ENCODE measurements at regions not wholly inside any gene's neighbourhood (a gene's known extent, or its start where the extent isn't known, plus 50 kb on each side); places are given as distances from the start of the nearest gene placed in this dataset.

DNA sequence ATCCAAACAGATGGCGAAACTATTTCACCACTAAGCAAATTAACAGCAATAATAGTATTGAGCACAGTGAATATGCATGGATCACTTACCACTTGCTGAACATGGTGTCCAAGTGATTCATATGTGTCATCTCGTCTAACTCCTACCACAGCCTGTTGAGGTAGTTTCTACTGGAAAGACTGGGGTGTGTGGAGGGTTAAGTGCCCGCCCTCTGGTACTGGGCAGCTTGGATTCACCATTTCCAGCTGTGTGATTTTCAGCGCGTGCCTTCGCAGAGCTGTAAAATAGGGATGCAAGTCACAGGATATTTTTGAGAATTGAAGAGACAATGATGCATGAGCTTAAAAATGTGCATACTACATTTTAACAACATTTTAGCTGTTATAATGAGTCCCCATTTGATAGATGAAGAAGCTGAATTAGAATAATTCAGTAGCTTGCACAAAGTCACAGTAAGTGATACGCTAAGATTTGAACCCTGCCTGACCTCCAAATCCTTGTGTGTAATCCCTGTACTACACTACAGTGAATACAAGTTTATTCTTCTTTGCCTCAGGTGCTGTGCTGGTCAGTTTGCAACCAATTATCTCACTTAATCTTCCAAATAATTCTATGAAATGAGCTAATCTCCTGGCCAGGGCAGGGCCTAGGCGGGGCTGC lies 75.2 kb upstream of the SIX2 start (continued):
- no peak for TF ChIP-seq FOSL2 (IDR thresholded peaks at IDR 0.05)
- TF ChIP-seq FOSL2 (CRISPR knock-in tag; IDR thresholded peaks at IDR 0.05), result no peak

DNA sequence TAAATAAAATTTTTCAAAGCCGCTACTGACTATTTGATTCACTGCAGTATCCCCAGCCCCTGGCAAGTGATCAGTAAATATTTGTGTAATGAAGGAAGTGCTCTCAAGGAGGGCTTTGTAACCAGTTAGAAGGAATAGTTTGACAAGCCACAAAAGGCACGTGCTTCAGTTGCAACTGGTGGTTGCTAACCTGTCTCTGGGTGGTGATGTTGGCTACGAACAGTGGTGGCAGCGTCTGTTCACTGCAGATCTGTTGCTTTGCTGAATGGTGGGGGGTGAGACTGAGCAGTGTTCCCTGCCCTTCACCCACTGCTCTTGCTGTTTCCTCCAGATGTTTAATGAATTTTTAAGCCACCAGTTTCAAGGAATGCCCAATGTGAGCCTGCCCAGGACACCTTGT lies 73.9 kb upstream of the SIX2 start:
- TF ChIP-seq, protein P1, sequence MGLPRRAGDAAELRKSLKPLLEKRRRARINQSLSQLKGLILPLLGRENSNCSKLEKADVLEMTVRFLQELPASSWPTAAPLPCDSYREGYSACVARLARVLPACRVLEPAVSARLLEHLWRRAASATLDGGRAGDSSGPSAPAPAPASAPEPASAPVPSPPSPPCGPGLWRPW (IDR thresholded peaks at IDR 0.05), result no peak
- TF ChIP-seq HEYL (CRISPR knock-in tag; IDR thresholded peaks at IDR 0.05) (no peak), SREBF2 (IDR thresholded peaks at IDR 0.05) (no peak)
- FAIRE-seq (no peak), ATAC-seq (peak; percentile 56 to 65), DNase-seq (ENCODE audit: low read depth in 1 of 2, low spot score in 1 of 2) (peak in 1 of 2 experiments; percentile 12)
- no peak overlapping the region for H3K4me3 ChIP-seq
- CTCF ChIA-PET, result interaction anchor here (1.9 kb wide), 1 partner anchor 69 kb away, joined by 7 read pairs; no protein-coding TSS in a partner anchor
- H3K4me2 ChIP-seq, result no peak overlapping the region
- no peaks in the 10 kb centered on the region for H3K9me3 ChIP-seq
- POLR2A ChIA-PET, result no interaction called here
- H3K27ac ChIP-seq, result no peak overlapping the region
- H3K4me1 ChIP-seq, result no peaks in the 10 kb centered on the region
- WGBS (ENCODE audit: missing lambda C conversion rate), result 34% methylated on average over 4 of the region's 4 CpGs

DNA sequence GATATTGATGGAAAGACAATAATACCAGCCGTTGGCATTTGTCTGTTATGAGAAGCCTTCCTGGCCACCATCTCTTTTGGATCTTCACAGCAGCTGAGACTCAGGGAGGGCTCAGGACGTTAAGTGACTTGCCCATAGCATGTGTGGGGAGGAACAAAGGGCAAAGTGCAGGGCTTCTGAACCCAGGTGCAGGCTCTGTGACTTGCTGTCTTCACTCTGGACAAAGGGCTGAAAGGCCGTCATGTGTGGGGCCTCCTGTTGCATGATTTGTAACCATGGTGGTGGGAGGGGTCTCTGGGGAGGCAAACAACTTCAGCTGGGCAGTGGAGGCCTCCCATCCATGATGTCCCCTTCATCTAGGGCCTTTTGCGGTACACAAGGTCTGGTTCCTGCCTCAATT lies 65.5 kb upstream of the SIX2 start:
- ChIA-PET CTCF (no interaction called here), POLR2A (no interaction called here)
- DNase-seq (ENCODE audit: low read depth in 1 of 2, low spot score in 1 of 2) (no peak), ATAC-seq (no peak), FAIRE-seq (no peak)
- H3K9me3 ChIP-seq, result no peaks in the 10 kb centered on the region
- no peak overlapping the region for H3K27ac ChIP-seq
- H3K4me1 ChIP-seq, result no peaks in the 10 kb centered on the region
- TF ChIP-seq SREBF2 (IDR thresholded peaks at IDR 0.05) (no peak), CBX8 (IDR thresholded peaks at IDR 0.05) (no peak), RARB (CRISPR knock-in tag; IDR thresholded peaks at IDR 0.05) (no peak), CTCF (IDR thresholded peaks at IDR 0.05) (no peak), NR3C1 (IDR thresholded peaks at IDR 0.05) (no peak), RCOR1 (IDR thresholded peaks at IDR 0.05; ENCODE audit: low read depth, low read length) (no peak), EP300 (IDR thresholded peaks at IDR 0.05) (no peak), KDM5A (IDR thresholded peaks at IDR 0.05) (no peak), NPAS2 (CRISPR knock-in tag; IDR thresholded peaks at IDR 0.05; ENCODE audit: borderline replicate concordance) (no peak), ZC3H11A (IDR thresholded peaks at IDR 0.05) (no peak), BCL3 (IDR thresholded peaks at IDR 0.05) (no peak)
- TF ChIP-seq, protein P2, sequence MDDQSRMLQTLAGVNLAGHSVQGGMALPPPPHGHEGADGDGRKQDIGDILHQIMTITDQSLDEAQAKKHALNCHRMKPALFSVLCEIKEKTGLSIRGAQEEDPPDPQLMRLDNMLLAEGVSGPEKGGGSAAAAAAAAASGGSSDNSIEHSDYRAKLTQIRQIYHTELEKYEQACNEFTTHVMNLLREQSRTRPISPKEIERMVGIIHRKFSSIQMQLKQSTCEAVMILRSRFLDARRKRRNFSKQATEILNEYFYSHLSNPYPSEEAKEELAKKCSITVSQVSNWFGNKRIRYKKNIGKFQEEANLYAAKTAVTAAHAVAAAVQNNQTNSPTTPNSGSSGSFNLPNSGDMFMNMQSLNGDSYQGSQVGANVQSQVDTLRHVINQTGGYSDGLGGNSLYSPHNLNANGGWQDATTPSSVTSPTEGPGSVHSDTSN (IDR thresholded peaks at IDR 0.05), result no peak
- no peak overlapping the region for H3K4me2 ChIP-seq
- 42% methylated on average over 4 of the region's 4 CpGs for WGBS (ENCODE audit: missing lambda C conversion rate)
- H3K4me3 ChIP-seq, result no peak overlapping the region

DNA sequence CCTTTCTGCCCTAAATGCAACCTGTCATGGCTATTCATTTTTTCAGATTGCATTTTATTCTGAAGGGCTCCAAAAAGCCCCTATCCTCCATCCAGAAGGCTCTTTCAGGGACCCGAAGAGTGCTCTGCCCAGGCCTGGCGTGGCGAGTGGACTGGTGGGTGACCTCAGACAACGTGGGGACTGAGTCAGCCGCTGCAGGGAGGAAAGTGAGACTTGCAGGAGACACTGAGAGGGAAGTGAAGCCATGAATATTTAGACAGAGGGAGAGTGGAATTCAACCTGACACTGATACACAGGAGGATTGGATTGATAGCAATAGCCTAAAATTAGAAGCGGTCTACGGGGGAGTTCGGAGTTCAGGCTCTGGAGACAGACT lies 63.6 kb upstream of the SIX2 start:
- WGBS (ENCODE audit: missing lambda C conversion rate), result 72% methylated on average over 8 of the region's 8 CpGs
- DNase-seq (ENCODE audit: low read depth in 1 of 2, low spot score in 1 of 2) (no peak), ATAC-seq (no peak), FAIRE-seq (no peak)
- ChIA-PET CTCF (interaction anchor here (0.6 kb wide), 2 partner anchors 433 to 513 kb away, joined by 3 to 5 read pairs; no protein-coding TSS in a partner anchor), POLR2A (no interaction called here)
- H3K27ac ChIP-seq, result no peak overlapping the region
- H3K4me3 ChIP-seq, result no peak overlapping the region
- no peak overlapping the region for H3K4me2 ChIP-seq
- no peak for TF ChIP-seq BCL3 (IDR thresholded peaks at IDR 0.05)
- H3K9me3 ChIP-seq, result no peaks in the 10 kb centered on the region
- H3K4me1 ChIP-seq, result no peaks in the 10 kb centered on the region

Data from A549 (cell line).